HG03558 (cell line): ENCODE measurements at regions not wholly inside any gene's neighbourhood (a gene's known extent, or its start where the extent isn't known, plus 50 kb on each side); places are given as distances from the start of the nearest gene placed in this dataset.
"Not testable (repeated sequence)": the region's sequence is repeated elsewhere in the genome, so short reads cannot be mapped to it uniquely, and the experiment has no call there.

Experiments used
- ATAC-seq: cut with Tn5 transposase; IDR thresholded peaks from one replicate; pipeline ENCODE4 v1.9.1; 2021; ENCODE audit warnings: moderate number of reproducible peaks; ENCODE audit not compliant: unreplicated experiment; ENCODE audit errors: extremely low read depth

GRCh38 chr9:29126783-29127182 lies 1553.5 kb upstream of the C9orf72 start:
- ATAC-seq, result no peak

- ATAC-seq, result no peak
Observed at GRCh38 chr9:29129763-29130162, 1556.5 kb upstream of the C9orf72 start.

DNA sequence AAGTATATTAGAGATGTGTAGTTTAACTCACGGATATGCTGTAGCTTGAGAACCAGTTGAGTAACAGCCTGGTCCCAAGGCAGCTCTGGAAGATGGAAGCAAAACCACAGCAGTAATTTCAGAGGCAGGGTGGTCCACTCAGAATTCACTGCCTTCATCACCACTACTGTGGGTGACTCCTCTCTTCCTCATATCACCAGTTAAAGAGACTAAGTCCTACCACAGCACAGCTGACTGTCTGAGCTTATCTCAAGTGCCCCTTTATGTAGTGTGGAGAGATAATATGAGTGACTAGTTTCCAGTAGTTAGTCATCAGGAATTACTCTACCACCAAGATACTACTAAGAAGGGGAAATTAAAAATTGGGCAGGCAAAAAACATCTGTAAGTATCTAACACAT lies 1571.2 kb upstream of the C9orf72 start:
- ATAC-seq, result no peak

DNA sequence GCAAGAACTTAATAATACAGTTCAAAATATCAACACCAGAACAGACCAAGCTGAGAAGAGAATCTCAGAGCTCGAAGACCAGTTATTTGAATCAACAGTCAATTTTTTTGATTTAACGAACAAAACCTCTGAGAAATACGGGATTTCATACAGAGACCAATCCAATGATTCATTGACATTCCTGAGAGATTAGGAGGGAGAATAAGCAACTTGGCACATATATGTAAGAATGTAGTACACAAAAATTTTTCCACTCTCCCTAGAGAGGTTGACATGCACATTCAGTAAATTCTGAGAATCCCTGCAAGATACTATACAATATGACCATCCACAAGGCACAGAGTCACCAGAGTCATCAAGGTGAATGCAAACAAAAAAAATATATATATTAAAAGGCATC lies 1577.3 kb upstream of the C9orf72 start:
- no peak for ATAC-seq

- ATAC-seq, result no peak
Observed at GRCh38 chr9:29160763-29161353, 1587.6 kb upstream of the C9orf72 start.

DNA sequence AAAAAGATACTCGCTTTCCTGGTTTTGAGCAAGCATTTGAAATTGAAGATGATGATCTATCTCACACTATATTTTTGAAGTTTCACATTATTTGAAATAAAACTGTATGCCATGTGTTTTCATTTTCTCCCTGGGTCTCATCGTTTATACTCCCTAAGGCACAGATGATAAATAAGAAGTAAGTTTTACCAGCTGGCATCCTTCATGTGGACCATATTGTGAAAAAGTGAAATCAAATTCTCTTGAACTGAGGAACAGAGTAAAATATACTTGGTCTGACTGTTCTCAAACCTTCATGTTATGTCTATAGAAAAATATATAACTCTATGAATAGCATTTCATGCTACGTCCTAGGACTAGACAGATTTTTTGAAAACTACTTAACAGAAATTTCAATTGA lies 1600.9 kb upstream of the C9orf72 start:
- ATAC-seq, result no peak

DNA sequence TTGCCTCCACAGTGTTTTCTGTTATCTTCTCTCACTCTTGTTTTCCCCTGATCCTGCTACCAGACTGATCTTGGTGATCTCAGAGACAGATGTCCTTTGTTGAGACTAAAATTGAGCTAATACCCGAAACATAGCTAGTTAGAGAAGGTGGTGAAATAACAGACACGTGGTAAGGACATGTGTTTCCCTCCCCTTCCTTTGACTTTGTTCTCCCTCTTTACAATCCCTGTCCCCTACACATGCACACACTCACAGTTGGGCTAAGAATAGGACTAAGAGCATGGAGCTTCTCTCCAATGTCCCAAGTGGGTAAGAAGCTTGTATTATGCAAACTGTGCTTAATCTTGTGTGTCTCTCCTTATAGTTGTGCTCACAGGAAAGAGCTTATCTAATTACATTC lies 1603.0 kb upstream of the C9orf72 start:
- no peak for ATAC-seq

GRCh38 chr9:29176786-29177185 lies 1603.5 kb upstream of the C9orf72 start:
- ATAC-seq, result no peak

DNA sequence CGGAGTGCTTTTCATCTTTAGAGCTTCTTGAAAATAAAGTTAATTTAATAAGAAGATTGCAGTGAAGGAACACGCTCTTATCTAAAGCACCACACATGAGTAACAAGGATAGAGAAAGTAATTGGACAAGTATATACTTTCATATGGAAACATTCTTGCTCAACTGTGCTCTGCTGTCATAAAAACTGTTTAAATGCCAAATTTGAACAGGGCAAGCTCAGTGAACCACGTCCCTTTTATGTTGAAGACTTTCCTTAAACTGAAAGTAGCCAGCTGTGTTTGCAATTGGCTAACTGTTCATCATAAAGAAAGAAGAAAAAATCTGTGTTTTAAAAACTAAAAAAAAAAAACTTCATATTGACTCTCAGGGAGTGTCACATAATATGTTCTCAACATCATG lies 1610.7 kb upstream of the C9orf72 start:
- no peak for ATAC-seq

DNA sequence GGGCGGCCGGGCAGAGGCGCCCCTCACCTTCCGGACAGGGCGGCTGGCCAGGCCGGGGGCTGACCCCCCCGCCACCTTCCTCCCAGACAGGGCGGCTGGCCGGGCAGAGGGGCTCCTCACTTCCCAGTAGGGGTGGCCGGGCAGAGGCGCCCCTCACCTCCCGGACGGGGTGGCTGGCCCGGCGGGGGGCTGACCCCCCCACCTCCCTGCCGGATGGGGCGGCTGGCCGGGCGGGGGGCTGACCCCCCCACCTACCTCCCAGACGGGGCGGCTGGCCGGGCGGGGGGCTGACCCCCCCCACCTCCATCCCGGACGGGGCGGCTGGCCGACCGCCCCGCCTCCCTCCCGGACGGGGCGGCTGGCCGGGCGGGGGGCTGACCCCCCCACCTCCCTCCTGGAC lies 1615.5 kb upstream of the C9orf72 start:
- ATAC-seq, result not testable (repeated sequence)

DNA sequence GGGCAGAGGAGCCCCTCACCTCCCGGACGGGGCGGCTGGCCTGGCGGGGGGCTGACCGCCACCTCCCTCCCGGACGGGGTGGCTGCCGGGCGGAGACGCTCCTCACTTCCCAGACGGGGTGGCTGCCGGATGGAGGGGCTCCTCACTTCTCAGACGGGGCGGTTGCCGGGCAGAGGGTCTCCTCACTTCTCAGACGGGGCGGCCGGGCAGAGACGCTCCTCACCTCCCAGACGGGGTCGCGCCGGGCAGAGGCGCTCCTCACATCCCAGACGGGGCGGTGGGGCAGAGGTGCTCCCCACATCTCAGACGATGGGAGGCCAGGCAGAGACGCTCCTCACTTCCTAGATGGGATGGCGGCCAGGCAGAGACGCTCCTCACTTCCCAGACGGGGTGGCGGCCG lies 1615.9 kb upstream of the C9orf72 start:
- ATAC-seq, result not testable (repeated sequence)

DNA sequence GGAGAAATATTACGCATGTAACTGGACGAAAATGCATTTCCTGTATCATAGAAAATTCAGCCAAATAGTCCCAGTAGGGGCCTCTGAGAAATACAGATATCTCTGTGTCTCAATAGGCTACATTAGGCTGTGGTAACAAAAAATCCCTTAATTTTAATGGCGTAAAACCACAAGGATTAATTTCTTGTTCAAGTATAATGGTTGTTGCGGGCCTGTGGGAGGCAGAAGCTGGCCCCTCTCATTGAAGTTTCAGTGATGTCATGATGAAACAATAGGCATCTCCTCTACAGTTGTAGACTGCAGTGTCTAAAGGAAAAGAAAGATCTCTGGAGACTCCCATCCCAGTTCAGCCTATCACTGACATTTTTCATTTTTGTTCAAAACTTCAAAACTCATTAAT lies 1625.6 kb upstream of the C9orf72 start:
- no peak for ATAC-seq

- ATAC-seq, result no peak
Observed at GRCh38 chr9:29199975-29200374, 1626.7 kb upstream of the C9orf72 start.

GRCh38 chr9:29200650-29201049 lies 1627.4 kb upstream of the C9orf72 start:
- no peak for ATAC-seq

DNA sequence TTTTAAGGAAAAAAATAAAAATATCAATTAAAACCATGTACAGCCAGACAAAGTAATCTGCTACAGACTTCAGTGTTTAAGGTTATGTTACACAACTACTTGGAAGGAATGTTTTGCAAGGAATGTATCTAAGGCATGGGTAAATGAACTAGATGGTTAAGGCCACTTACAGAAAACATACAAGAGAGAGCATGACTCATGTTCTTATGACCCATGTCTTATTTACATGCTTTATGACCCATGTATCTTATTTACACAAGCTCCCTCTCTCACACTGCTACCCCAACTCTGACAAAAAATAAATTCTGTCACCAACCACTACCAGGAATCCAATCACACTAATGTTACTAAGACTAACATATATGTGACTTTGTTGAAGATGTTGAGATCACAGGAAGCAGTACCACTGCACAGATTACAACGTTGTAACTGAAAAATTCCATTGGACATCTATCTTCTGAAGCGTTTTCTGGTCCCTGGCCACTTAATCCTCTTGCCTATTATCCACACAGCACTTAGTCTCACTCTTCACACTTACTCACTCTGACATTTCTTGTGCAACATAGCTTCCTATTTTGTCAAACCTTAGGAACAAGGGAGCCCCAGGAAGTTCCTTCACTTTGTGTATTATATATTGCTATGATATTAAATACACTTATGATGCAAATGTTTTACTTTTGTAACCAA lies 1630.1 kb upstream of the C9orf72 start:
- ATAC-seq, result no peak

- ATAC-seq, result no peak
Observed at GRCh38 chr9:29208670-29209069, 1635.4 kb upstream of the C9orf72 start.

DNA sequence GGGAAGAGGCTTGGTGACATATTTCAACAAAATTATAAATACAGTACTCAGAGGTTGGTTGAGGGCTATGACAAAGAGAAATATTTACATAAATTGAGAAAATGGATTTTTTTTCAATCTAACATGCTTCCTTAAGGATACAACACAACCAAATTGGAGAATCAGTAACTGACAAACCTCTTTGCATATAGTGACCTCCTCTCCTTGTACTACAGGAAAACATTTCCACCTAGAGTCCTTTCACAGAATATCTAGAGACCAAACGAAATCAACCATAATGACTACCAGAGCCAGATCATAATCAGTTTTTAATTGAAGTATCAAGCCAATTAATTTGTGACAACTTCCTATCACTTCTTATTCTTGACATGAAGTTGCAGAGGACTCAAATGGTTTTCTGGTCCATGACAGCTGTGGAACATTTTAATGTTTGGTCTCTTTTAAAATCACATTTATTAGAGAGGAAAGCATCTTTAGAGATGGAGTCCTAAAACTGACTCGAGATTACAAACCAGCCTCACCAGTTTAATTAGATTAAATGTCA lies 1636.5 kb upstream of the C9orf72 start:
- no peak for ATAC-seq

GRCh38 chr9:29211003-29211579 lies 1637.8 kb upstream of the C9orf72 start:
- no peak for ATAC-seq

DNA sequence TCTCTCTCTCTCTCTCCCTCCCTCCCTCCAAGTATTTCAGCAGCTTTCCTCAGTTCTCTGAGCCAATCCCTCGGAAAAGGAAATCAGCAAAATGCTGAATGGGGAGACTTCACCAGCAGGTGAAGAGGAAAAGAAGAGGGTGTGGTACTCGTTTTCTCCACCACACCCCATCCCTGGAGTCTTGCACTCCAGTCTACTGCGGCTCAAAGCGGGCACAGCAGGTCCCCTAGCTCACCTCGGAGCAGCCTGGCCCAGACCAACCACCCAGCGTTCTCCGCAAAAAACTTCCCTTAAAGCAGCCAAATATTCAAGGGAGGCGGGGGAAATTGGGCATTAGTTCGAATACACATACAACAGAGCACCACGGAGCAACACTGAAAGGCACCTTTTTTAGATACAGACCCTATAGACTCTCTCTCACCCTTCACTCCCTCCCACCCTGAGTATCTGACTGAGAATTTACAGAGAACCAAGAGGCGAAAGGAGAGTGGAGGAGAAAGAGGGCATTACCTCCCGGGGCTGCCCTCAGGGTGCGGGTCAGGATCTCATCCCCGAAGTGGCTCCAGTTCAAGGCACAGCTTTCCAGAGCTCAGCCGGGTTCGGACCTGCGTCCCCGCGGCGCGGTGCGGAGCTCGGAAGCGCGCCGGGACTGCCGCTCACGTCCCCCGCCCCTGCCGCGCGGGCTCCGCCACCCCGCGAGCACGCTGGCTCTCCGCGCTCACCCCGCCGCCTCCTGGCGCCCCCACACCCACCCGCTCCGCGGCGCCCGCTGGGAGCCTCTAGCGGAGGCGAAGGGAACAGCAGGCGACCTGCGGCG lies 1638.5 kb upstream of the C9orf72 start:
- ATAC-seq, result peak; percentile 79

GRCh38 chr9:29212397-29213387 lies 1639.4 kb upstream of the C9orf72 start:
- no peak for ATAC-seq
